Right lobe of liver (tissue), 4 donors: ENCODE measurements at regions not wholly inside any gene's neighbourhood (a gene's known extent, or its start where the extent isn't known, plus 50 kb on each side); places are given as distances from the start of the nearest gene placed in this dataset.

Experiments used
- POLR2A ChIP-seq: fragments of 450-650 bp; IDR thresholded peaks from one replicate; pipeline ENCODE4 v1.6.1; 2017; ENCODE audit warnings: antibody characterized with exemption, mild to moderate bottlenecking
- TF ChIP-seq, protein P1 (sequence below), 4 donors: fragments of 200-600 bp in 3 of 4; fragments of 450-650 bp in 1 of 4; IDR thresholded peaks; one replicate each; pipeline versions ENCODE4 v1.5.1 to v1.8.0; 2016 to 2022; ENCODE audit warnings: antibody characterized with exemption in 4 of 4, mild to moderate bottlenecking in 2 of 4
- donor health status: DM: no; HTN: no; CAD: no.
- donor health status: DM: no; HTN: no; CAD: no.
- donor health status: DM: no; HTN: yes; CAD: no.

DNA sequence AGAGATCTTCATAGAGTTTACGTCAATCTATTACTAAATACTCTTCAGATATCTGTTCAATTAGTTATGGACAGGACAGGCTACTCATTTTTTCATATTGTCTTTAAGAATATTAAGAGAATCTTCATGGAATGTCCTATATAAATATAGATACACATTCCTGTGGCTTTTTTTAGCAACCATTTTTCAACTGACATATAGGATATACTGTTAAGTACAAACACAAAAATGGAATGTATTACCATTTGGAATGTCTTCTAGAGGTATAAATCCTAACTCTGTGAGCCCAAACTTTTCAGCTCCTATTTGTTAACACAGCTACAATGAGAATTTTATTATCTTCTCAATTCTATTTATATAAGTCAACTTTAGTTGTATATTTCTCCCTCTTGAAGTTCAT, 239.6 kb upstream of the DEFB112 start:
- TF ChIP-seq POLR2A = no peak
- TF ChIP-seq, protein P1, sequence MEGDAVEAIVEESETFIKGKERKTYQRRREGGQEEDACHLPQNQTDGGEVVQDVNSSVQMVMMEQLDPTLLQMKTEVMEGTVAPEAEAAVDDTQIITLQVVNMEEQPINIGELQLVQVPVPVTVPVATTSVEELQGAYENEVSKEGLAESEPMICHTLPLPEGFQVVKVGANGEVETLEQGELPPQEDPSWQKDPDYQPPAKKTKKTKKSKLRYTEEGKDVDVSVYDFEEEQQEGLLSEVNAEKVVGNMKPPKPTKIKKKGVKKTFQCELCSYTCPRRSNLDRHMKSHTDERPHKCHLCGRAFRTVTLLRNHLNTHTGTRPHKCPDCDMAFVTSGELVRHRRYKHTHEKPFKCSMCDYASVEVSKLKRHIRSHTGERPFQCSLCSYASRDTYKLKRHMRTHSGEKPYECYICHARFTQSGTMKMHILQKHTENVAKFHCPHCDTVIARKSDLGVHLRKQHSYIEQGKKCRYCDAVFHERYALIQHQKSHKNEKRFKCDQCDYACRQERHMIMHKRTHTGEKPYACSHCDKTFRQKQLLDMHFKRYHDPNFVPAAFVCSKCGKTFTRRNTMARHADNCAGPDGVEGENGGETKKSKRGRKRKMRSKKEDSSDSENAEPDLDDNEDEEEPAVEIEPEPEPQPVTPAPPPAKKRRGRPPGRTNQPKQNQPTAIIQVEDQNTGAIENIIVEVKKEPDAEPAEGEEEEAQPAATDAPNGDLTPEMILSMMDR (IDR thresholded peaks at IDR 0.05) = no peak
